Kidney tubule cell (primary cell): ENCODE measurements at regions not wholly inside any gene's neighbourhood (a gene's known extent, or its start where the extent isn't known, plus 50 kb on each side); places are given as distances from the start of the nearest gene placed in this dataset.
"Not testable (repeated sequence)": the region's sequence is repeated elsewhere in the genome, so short reads cannot be mapped to it uniquely, and the experiment has no call there.

ENCODE experiments used
- DNase-seq: peaks from one replicate; pipeline ENCODE4 v3.0.0-alpha.2; 2018; ENCODE audit warnings: low spot score

GRCh38 chr10:120048391-120048790 is 155.9 kb downstream of the SEC23IP start:
- DNase-seq = no peak

- no peak for DNase-seq
Measured at GRCh38 chr10:120051671-120052070, 159.1 kb downstream of the SEC23IP start.

GRCh38 chr10:120052964-120053702 is 160.6 kb downstream of the SEC23IP start:
- no peak for DNase-seq

GRCh38 chr10:120059790-120060189 is 167.3 kb downstream of the SEC23IP start:
- not testable (repeated sequence) for DNase-seq

DNA sequence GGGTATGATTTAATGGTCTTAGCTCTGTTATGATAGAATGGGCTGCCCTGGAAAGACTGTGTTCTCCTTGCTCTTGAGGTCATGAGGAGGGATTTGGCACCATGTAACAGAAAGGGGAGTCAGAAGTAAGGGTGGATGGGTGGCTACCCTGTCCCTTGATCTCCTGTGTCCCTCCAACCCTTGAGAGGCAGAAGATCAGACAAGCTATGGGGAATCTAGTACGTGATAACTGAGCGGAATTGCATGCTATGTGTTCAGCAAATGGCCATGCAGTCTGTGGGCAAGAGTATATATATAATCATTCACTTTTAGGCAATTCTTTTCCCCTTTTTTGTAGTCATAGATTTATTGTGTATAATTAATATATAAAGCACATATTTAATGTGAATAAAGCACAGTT is 174.9 kb downstream of the SEC23IP start:
- DNase-seq = no peak

- DNase-seq = no peak
Measured at GRCh38 chr10:120069700-120070099, 177.2 kb downstream of the SEC23IP start.

DNA sequence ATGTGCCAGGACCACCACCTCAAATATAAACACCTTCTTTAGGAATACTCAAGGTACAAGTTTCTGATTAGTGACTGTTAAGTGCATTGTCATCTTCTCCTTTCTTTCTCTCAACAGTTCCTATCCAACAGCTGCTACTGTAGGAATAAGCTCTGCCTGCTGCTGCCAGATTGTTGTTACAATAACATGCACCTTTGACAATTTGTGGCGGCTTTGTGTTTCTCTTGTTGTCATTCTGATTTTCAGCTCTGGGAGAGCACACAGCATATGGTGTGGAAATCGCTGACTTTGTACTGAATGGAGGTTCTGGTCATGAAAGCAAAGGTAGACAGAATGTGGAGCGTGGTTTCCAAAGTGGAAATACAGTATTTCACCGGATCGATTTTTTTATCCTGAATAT is 182.8 kb downstream of the SEC23IP start:
- no peak for DNase-seq

DNA sequence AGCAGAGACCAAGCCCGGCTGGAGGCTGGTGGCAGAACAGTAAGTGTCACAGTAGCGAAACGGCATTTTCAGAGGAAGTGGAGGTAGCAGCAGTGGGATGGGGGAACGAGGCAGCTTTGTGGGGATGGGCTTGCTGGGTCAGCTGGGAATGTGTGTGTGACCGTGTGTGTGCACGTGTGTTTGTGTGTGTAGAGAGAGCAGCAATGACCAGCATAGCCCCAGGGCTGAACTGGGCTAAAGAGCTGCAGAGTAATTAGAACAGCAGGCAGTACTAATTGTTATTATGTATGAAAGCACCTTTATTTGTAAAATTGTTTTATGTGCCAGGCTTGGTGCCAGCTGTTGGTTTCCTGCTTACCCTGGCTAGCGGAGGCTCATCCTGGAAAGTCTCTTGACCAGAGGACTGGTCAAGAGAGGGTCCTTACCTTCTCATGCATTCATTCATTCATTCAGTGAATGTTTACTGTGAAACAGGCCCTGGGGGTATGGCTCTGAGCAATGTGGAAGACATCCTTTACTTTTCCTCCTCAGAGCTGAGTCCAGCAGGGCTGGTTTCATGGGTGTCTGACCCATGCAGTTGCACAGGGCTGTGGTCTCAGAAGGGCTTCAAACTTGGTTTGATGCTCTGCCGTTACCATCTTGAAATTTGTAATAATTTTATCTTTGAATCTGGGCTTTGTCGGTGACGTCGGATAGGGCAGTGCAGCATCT is 184.6 kb downstream of the SEC23IP start:
- DNase-seq = no peak

- no peak for DNase-seq
Measured at GRCh38 chr10:120077707-120078492, 185.4 kb downstream of the SEC23IP start.

GRCh38 chr10:120085096-120085796 is 192.7 kb downstream of the SEC23IP start:
- DNase-seq = no peak

DNA sequence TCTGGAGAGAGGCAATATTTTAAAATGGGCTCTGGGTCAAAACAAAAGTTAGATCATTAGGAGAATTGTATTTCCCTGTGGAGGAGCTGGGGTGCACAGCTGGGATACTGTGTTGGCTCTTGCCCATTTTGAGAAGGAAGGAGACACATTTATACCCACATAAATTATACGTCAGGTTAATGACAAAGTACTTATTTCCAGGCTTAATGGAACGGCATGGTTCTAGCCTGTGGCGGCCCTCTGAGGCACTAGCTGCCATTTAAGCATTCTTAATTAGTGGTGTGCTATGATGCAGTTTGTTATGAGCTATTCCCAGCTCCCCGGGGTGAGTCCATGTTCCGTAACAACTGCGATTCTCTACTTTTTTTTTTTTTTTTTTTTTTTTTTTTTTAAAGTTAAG is 193.5 kb downstream of the SEC23IP start:
- no peak for DNase-seq

GRCh38 chr10:120087109-120087508 is 194.6 kb downstream of the SEC23IP start:
- no peak for DNase-seq

DNA sequence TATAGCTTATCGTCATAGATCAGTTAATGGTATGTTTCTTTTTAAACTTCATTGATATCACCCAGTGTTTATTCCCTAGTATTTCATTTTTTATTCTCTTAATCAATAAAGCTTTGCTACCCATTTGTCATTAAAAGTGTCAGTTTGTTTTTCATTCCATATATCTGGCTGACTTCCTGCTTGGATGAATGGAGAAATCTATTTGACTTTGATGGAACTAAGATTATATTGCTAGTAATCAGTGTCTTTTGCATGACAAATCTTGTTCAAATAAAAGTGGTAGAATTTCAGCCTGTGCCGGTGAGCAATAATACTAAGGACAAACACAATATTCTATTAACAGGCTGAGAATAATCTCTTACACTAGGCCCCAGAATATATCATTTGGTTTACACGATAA is 203.3 kb downstream of the SEC23IP start:
- DNase-seq = no peak

- DNase-seq = no peak
Measured at GRCh38 chr10:120097766-120098165, 205.2 kb downstream of the SEC23IP start.

DNA sequence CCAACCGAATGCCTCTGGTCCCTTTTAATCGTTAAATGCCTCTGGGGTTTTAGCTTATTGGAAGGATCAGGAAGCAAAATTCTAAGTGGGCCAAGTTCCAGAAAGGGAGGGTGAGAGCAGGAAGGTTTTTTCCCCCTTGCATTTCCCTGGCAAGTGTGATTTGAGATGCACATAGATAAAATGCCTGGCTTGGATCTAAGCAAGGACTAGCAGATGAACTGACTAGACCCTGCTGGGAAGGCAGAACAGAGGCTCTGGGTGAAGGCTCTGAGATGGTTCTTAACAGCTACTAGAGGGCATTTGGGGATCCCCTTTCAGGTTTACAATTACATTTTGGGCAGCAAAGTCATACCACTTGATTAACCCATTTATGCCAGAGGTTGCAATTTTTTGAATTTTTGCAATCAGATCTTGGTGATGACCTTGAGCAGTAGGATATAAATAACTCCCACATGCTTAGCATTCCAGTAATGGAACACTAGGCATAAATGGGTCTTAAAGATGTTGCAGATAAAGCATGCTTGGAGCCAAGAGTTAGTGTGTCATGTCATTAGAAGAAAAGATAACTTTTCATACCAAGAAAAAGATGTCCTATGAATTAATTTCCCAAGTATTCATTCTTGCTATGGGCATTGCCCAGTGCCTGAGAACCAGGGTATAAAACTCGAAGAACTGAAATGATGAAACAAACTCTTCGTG is 205.9 kb downstream of the SEC23IP start:
- peak; percentile 5 for DNase-seq

DNA sequence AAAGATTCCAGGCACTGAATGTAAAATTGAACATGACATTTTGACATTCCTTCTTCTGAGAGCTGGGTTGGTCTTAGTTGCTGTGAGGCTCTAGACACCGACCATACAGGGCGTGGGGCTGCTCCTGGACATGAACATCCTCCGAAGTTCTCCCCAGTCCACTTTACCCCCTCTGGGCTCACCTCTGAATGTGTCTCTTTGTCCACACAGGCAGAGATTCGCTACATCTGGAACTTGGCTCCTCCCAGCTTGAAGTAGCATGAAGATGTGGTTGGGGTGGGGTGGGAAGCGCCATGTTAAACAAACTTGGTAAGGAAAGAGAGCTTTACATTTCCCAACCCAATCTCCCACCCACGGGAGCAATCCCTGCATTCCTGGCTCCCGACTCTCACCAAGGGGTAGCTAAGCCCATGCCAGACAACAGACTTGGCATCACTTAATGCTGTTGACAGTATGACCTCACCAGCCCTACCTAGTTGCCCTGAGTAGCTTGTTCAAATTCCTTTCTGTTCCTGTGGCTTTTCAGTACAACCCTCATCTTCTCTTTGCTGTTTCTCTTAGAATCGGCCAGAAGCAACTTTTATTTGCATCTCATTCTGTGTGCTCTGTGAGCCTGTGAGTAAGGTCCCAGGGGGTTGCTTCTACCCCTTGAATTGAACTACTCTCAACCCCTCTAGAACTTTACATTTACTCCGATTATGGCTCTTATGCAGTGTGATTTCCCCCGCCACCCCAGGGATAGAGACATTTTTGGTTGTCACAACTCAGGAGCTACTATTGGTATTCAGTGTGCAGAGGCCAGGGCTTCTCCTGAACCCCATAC is 211.4 kb downstream of the SEC23IP start:
- DNase-seq = no peak

DNA sequence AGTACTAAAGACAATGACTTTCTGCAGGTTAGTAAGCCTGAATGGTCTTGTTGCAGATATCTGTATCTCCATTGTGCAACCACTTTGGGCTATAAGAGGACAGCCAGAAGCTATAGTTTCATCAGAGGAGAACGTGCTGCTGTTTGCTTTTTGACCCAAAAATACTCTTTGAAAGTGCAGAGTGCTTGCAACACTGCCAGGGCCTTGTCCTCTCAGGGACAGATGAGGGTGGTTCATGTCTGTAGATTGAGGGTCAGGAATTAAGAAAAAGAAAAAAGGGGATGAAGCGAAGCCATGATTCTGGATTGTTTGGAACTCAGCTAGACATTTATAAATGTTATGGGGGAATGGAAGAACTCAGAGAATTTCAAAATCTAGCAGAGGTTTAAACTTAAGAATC is 212.5 kb downstream of the SEC23IP start:
- DNase-seq = no peak

GRCh38 chr10:120105492-120105891 is 213.0 kb downstream of the SEC23IP start:
- DNase-seq = no peak

DNA sequence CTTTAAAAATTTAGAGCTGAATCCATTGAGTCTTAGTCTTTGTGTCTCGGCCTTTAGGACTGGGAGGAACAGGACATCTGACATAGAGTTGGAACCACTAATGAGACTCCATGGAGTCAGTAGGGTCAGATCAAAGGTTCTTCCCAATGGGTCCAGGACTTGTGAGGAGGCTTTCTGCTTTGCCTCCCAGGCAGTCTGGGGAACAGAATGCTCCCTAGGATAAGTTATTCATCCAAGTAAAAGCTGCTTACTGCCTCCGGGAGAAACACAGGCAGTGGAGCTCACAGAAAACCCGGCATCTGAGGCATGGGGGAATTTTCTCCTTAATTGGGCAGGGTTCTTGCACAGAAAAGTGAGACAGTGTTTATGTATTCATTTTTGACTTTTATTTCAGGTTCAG is 216.4 kb downstream of the SEC23IP start:
- DNase-seq = no peak

DNA sequence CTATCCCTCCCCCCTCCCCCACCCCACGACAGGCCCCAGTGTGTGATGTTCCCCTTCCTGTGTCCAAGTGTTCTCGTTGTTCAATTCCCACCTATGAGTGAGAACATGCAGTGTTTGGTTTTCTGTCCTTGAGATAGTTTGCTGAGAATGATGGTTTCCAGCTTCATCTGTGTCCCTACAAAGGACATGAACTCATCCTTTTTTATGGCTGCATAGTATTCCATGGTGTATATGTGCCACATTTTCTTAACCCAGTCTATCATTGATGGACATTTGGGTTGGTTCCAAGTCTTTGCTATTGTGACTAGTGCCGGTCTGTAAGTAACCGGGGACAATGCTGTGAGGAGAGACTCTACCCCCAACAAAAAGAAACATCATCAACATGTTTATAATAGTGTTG is 217.2 kb downstream of the SEC23IP start:
- not testable (repeated sequence) for DNase-seq

- DNase-seq = no peak
Measured at GRCh38 chr10:120110196-120110595, 217.7 kb downstream of the SEC23IP start.
